ENCODE measurements at regions not wholly inside any gene's neighbourhood (a gene's known extent, or its start where the extent isn't known, plus 50 kb on each side); places are given as distances from the start of the nearest gene placed in this dataset.

- no peaks in the 10 kb centered on the region for H3K9me3 ChIP-seq
- H3K4me1 ChIP-seq: peaks cover 5% of the 10 kb centered on the region
- H3K27me3 ChIP-seq: no peaks in the 10 kb centered on the region
- 74 to 82% methylated on average over 4 of the region's 4 CpGs for WGBS, 2 donors
- no peak for DNase-seq
- intact Hi-C loops (cut with DNase I; ENCODE audit: low total_unique reads): no loop called here
- no peak overlapping the region for H3K27ac ChIP-seq
- TF ChIP-seq POLR2A (IDR thresholded peaks at IDR 0.05) (no peak), CTCF (IDR thresholded peaks at IDR 0.05) (no peak)
- H3K4me3 ChIP-seq: no peak overlapping the region
- H3K36me3 ChIP-seq (ENCODE audit: low read depth, missing control alignments): no peaks in the 10 kb centered on the region
Observed at GRCh38 chr10:118912961-118913600, 116.4 kb upstream of the NANOS1 start.

GRCh38 chr10:118913825-118914224, 115.7 kb upstream of the NANOS1 start:
- Histone ChIP-seq H3K9me3 (no peaks in the 10 kb centered on the region), H3K27ac (no peak overlapping the region), H3K4me3 (no peak overlapping the region), H3K4me1 (peaks cover 5% of the 10 kb centered on the region), H3K27me3 (no peaks in the 10 kb centered on the region), H3K36me3 (ENCODE audit: low read depth, missing control alignments) (no peaks in the 10 kb centered on the region)
- 41 to 55% methylated on average over 4 of the region's 4 CpGs for whole genome bisulfite sequencing, 2 donors
- intact Hi-C loops (cut with DNase I; ENCODE audit: low total_unique reads): no loop called here
- no peak for DNase-seq
- TF ChIP-seq POLR2A (IDR thresholded peaks at IDR 0.05) (no peak), CTCF (IDR thresholded peaks at IDR 0.05) (no peak)

- Histone ChIP-seq H3K27ac (no peak overlapping the region), H3K27me3 (no peaks in the 10 kb centered on the region), H3K36me3 (ENCODE audit: low read depth, missing control alignments) (no peaks in the 10 kb centered on the region), H3K9me3 (no peaks in the 10 kb centered on the region), H3K4me3 (no peak overlapping the region), H3K4me1 (peaks cover 5% of the 10 kb centered on the region)
- 81 to 84% methylated on average over 4 of the region's 4 CpGs for WGBS, 2 donors
- TF ChIP-seq POLR2A (IDR thresholded peaks at IDR 0.05): no peak
- TF ChIP-seq CTCF (IDR thresholded peaks at IDR 0.05): no peak
- intact Hi-C loops (cut with DNase I; ENCODE audit: low total_unique reads): no loop called here
- DNase-seq: no peak
Observed at GRCh38 chr10:118914629-118915028, 114.9 kb upstream of the NANOS1 start.

GRCh38 chr10:118915161-118915560, 114.4 kb upstream of the NANOS1 start:
- no peaks in the 10 kb centered on the region for H3K36me3 ChIP-seq (ENCODE audit: low read depth, missing control alignments)
- no peaks in the 10 kb centered on the region for H3K9me3 ChIP-seq
- intact Hi-C loops (cut with DNase I; ENCODE audit: low total_unique reads): no loop called here
- no peak for DNase-seq
- H3K27me3 ChIP-seq: no peaks in the 10 kb centered on the region
- WGBS, 2 donors: 80 to 84% methylated on average over 4 to 8 of the region's 8 CpGs
- no peak overlapping the region for H3K27ac ChIP-seq
- peaks cover 5% of the 10 kb centered on the region for H3K4me1 ChIP-seq
- H3K4me3 ChIP-seq: no peak overlapping the region
- TF ChIP-seq CTCF (IDR thresholded peaks at IDR 0.05) (no peak), POLR2A (IDR thresholded peaks at IDR 0.05) (no peak)

- no peak overlapping the region for H3K27ac ChIP-seq
- intact Hi-C loops (cut with DNase I; ENCODE audit: low total_unique reads): no loop called here
- no peaks in the 10 kb centered on the region for H3K36me3 ChIP-seq (ENCODE audit: low read depth, missing control alignments)
- H3K9me3 ChIP-seq: no peaks in the 10 kb centered on the region
- no peaks in the 10 kb centered on the region for H3K27me3 ChIP-seq
- no peak for DNase-seq
- H3K4me1 ChIP-seq: peaks cover 5% of the 10 kb centered on the region
- WGBS, 2 donors: 88 to 92% methylated on average over 6 of the region's 6 CpGs
- TF ChIP-seq CTCF (IDR thresholded peaks at IDR 0.05) (no peak), POLR2A (IDR thresholded peaks at IDR 0.05) (no peak)
- H3K4me3 ChIP-seq: no peak overlapping the region
Observed at GRCh38 chr10:118916777-118917176, 112.7 kb upstream of the NANOS1 start.

All from testis (tissue), 2 donors.